Lower lobe of right lung (tissue), 2 donors: ENCODE measurements at regions not wholly inside any gene's neighbourhood (a gene's known extent, or its start where the extent isn't known, plus 50 kb on each side); places are given as distances from the start of the nearest gene placed in this dataset.
A peak's percentile ranks its signal among the peaks of the same experiment; 100 is the strongest.

ENCODE experiments used
- ATAC-seq, 2 donors: fragments of 200-7000 bp; cut with Tn5 transposase; one replicate each; pipeline ENCODE4 v1.9.1; 2020 to 2022; ENCODE audit warnings: mild to moderate bottlenecking in 2 of 2, moderate library complexity in 2 of 2
- DNase-seq: peaks from one replicate; pipeline ENCODE4 v3.0.0-alpha.2; 2020
- H3K27ac ChIP-seq: fragments of 200-600 bp; one replicate; pipeline ENCODE4 v1.8.0; 2022
- H3K27me3 ChIP-seq: fragments of 200-600 bp; one replicate; pipeline ENCODE4 v1.8.0; 2022; ENCODE audit warnings: low read depth
- H3K36me3 ChIP-seq: fragments of 200-600 bp; one replicate; pipeline ENCODE4 v1.8.0; 2022; ENCODE audit warnings: mild to moderate bottlenecking
- H3K4me1 ChIP-seq: fragments of 200-600 bp; one replicate; pipeline ENCODE4 v1.8.0; 2022
- H3K4me3 ChIP-seq: fragments of 200-600 bp; one replicate; pipeline ENCODE4 v1.8.0; 2022; ENCODE audit warnings: mild to moderate bottlenecking
- H3K9me3 ChIP-seq: fragments of 200-600 bp; one replicate; pipeline ENCODE4 v1.8.0; 2022
- intact Hi-C: fragments of 100-400 bp; cut with DNase I; formaldehyde crosslinking; loops from one replicate; pipeline ENCODE4 v1.11.0; 2022
- TF ChIP-seq, protein P1 (sequence below): fragments of 200-600 bp; IDR thresholded peaks from one replicate; pipeline ENCODE4 v1.8.0; 2022; ENCODE audit warnings: antibody characterized with exemption, mild to moderate bottlenecking
- donor health status: DM: no; HTN: yes; CAD: no; lungs with severe emphysema.

DNA sequence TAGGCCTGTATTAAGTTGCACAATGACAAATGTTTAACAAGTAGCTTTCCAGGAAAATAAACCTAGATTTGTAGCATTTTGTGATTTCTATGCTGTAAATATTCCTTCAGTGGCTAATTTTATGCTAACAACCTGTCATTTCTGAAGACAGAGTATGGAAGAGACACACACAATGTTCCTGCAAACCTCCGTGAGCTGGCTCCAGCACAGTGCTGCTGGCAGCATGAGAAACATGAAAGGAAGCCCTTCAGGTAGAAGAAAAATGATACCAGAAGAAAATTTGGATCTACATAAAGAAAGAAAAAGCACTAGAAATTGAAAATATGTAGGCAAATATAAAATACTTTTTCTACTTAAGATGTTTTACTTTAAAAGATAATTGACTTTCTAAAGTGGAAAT lies 69.5 kb upstream of the CTTNBP2 start:
- Histone ChIP-seq H3K36me3 (no peaks in the 10 kb centered on the region), H3K9me3 (no peaks in the 10 kb centered on the region), H3K4me3 (no peak overlapping the region), H3K27me3 (no peaks in the 10 kb centered on the region), H3K4me1 (no peaks in the 10 kb centered on the region), H3K27ac (no peak overlapping the region)
- ATAC-seq, result no peak
- intact Hi-C loops, result no loop called here
- DNase-seq, result no peak
- TF ChIP-seq, protein P1, sequence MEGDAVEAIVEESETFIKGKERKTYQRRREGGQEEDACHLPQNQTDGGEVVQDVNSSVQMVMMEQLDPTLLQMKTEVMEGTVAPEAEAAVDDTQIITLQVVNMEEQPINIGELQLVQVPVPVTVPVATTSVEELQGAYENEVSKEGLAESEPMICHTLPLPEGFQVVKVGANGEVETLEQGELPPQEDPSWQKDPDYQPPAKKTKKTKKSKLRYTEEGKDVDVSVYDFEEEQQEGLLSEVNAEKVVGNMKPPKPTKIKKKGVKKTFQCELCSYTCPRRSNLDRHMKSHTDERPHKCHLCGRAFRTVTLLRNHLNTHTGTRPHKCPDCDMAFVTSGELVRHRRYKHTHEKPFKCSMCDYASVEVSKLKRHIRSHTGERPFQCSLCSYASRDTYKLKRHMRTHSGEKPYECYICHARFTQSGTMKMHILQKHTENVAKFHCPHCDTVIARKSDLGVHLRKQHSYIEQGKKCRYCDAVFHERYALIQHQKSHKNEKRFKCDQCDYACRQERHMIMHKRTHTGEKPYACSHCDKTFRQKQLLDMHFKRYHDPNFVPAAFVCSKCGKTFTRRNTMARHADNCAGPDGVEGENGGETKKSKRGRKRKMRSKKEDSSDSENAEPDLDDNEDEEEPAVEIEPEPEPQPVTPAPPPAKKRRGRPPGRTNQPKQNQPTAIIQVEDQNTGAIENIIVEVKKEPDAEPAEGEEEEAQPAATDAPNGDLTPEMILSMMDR, result no peak

DNA sequence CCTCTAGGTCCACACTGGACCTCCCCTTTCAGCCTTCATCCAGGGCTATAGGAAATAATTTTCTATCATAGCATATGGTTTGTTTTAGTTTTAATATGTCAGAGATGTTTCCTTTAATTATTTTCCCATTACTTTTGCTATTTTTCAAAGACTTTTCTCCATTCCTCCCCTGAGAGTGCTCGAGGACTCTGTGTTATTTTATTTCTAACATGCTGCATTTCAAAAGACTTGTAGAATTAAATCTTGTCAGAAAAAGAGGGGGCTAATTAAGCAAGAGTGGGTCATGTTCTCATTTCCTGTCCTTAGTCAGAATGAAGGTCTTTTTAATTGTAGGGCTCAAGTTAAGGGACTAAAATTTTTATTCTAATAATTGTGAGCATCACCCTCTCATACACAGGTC lies 71.6 kb upstream of the CTTNBP2 start:
- ATAC-seq, result no peak
- no peak overlapping the region for H3K4me3 ChIP-seq
- intact Hi-C loops, result no loop called here
- TF ChIP-seq, protein P1, result no peak
- H3K36me3 ChIP-seq, result no peaks in the 10 kb centered on the region
- H3K27ac ChIP-seq, result no peak overlapping the region
- no peaks in the 10 kb centered on the region for H3K4me1 ChIP-seq
- DNase-seq, result no peak
- no peaks in the 10 kb centered on the region for H3K27me3 ChIP-seq
- H3K9me3 ChIP-seq, result no peaks in the 10 kb centered on the region

DNA sequence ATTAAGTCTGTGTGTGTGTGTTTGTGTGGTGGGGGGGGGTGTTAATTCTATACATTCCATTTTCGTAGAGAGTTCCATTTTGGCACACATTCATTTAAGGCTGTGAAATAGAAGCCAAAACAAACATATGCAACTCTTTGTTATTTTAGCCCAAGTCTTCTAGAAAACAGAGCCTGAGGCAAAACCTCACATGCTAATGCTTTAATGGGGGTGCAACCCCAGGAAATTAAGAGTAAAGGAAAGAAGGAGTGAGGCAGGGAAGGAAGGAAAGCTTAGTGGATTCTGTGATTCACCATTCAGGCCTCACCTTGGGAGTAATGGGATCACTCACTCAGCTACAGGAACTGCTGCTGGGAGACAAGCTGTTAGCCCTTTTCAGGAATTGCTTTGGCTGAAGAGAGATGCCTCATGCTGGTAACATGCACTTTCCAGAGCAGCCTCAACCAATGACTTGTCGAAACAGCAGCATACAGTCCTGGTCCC lies 73.0 kb upstream of the CTTNBP2 start:
- no peaks in the 10 kb centered on the region for H3K4me1 ChIP-seq

DNA sequence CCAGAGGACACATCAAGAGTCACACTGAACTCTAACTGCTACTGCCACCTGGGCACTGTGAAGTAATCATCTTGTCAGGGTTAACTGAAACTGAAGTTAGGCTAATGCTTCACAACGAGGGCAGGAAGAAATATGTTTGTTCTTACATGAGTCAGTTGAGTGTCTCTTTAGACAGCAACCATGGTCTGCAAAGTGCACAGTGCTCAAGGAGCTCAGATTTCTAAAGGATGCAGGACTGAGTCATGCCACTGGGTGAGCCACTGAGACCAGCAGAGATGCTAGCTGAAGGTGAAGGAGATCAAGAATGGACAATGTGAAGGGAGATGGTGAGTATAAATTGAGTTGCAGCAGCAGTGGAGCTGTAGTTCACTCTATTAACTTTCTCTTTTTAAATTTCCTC lies 76.0 kb upstream of the CTTNBP2 start:
- no peaks in the 10 kb centered on the region for H3K36me3 ChIP-seq
- ATAC-seq (peak; percentile 9 to 14), DNase-seq (no peak)
- intact Hi-C loops, result no loop called here
- TF ChIP-seq, protein P1, result no peak
- no peaks in the 10 kb centered on the region for H3K4me1 ChIP-seq
- H3K27me3 ChIP-seq, result no peaks in the 10 kb centered on the region
- no peak overlapping the region for H3K4me3 ChIP-seq
- no peaks in the 10 kb centered on the region for H3K9me3 ChIP-seq
- no peak overlapping the region for H3K27ac ChIP-seq

More for the DNA sequence above, 73.0 kb upstream of the CTTNBP2 start:
- intact Hi-C loops, result no loop called here
- no peak overlapping the region for H3K27ac ChIP-seq
- no peaks in the 10 kb centered on the region for H3K27me3 ChIP-seq
- H3K36me3 ChIP-seq, result no peaks in the 10 kb centered on the region
- no peak for ATAC-seq
- no peaks in the 10 kb centered on the region for H3K9me3 ChIP-seq
- DNase-seq, result no peak
- TF ChIP-seq, protein P1, result no peak
- no peak overlapping the region for H3K4me3 ChIP-seq

DNA sequence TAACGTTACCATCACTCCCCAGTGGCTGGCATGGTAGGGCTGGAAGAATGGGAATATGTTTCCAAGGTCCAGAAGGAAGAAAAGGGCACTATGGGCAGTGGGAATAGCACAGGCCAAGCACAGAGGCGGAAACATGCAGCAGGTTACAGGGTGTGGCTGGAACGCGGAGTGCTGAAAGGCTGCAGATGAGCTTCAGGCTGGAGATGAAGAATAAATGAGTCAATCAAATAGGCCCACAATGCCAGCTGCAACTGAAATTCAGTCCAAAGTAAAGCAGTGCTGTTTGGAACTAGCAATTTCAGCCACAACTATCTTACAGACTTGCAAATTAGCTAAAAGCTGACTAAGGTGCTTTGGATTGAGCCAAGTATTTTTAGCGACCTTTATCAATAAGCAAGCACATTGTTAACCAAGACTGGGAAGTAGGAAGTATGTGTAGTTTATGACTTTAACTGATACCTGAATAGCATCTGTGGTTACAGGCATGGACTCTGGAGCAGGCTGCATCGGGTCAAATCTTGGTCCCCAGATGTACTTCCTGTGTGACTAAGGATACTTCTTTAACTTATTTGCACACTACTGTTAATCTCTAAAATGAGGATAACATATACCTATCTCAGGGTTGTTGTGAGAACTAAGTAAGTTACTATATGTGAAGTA lies 77.5 kb upstream of the CTTNBP2 start:
- TF ChIP-seq, protein P1, result no peak
- H3K36me3 ChIP-seq, result no peaks in the 10 kb centered on the region
- DNase-seq (no peak), ATAC-seq (no peak)
- no peak overlapping the region for H3K27ac ChIP-seq
- H3K9me3 ChIP-seq, result no peaks in the 10 kb centered on the region
- H3K4me3 ChIP-seq, result no peak overlapping the region
- intact Hi-C loops, result no loop called here
- H3K4me1 ChIP-seq, result no peaks in the 10 kb centered on the region
- no peaks in the 10 kb centered on the region for H3K27me3 ChIP-seq
